Endodermal cell (in vitro differentiated cells): ENCODE measurements at regions not wholly inside any gene's neighbourhood (a gene's known extent, or its start where the extent isn't known, plus 50 kb on each side); places are given as distances from the start of the nearest gene placed in this dataset.

ENCODE experiments used
- DNase-seq: peaks from one replicate; pipeline ENCODE4 v3.0.0-alpha.2; 2017
- H3K27ac ChIP-seq: 2 replicates; pipeline ENCODE4 v1.5.1; 2013; ENCODE audit warnings: mild to moderate bottlenecking, low read depth, low read length, moderate library complexity
- H3K27me3 ChIP-seq: 2 replicates; pipeline ENCODE4 v1.6.1; 2013; ENCODE audit warnings: mild to moderate bottlenecking, low read length, moderate library complexity; ENCODE audit not compliant: insufficient read depth, control insufficient read depth, poor library complexity, severe bottlenecking
- H3K36me3 ChIP-seq: 2 replicates; pipeline ENCODE4 v1.7.0; 2013; ENCODE audit warnings: mild to moderate bottlenecking, low read length, moderate library complexity; ENCODE audit not compliant: control insufficient read depth, insufficient read depth
- H3K4me1 ChIP-seq: one replicate; pipeline ENCODE4 v1.7.0; 2013; ENCODE audit warnings: low read length; ENCODE audit not compliant: control insufficient read depth, insufficient read depth
- H3K4me3 ChIP-seq: 2 replicates; pipeline ENCODE4 v1.5.1; 2013; ENCODE audit warnings: mild to moderate bottlenecking, low read length, moderate library complexity
- H3K9ac ChIP-seq: 2 replicates; pipeline ENCODE4 v1.6.1; 2013; ENCODE audit warnings: mild to moderate bottlenecking, low read length, moderate library complexity; ENCODE audit not compliant: poor library complexity, severe bottlenecking; ENCODE audit errors: extremely low read depth
- H3K9me3 ChIP-seq: 2 replicates; pipeline ENCODE4 v1.6.1; 2013; ENCODE audit warnings: mild to moderate bottlenecking, low read length, moderate library complexity; ENCODE audit not compliant: control insufficient read depth
- H3K27ac Mint-ChIP-seq: 2 replicates; pipeline ENCODE4 v1.8.0; 2020; ENCODE audit warnings: mixed read lengths
- H3K27me3 Mint-ChIP-seq: 2 replicates; pipeline ENCODE4 v1.8.0; 2021; ENCODE audit warnings: mild to moderate bottlenecking, mixed read lengths; ENCODE audit not compliant: insufficient read depth
- H3K36me3 Mint-ChIP-seq: 2 replicates; pipeline ENCODE4 v1.8.0; 2020; ENCODE audit warnings: low read depth, mixed read lengths
- H3K4me1 Mint-ChIP-seq: 2 replicates; pipeline ENCODE4 v1.8.0; 2020; ENCODE audit warnings: mixed read lengths
- H3K4me3 Mint-ChIP-seq: 2 replicates; pipeline ENCODE4 v1.8.0; 2020; ENCODE audit warnings: mild to moderate bottlenecking, moderate library complexity, mixed read lengths
- H3K9me3 Mint-ChIP-seq: 2 replicates; pipeline ENCODE4 v1.8.0; 2020; ENCODE audit warnings: mild to moderate bottlenecking, mixed read lengths
- WGBS, 2 experiments: methylation state at CpG; one replicate each; pipeline versions ENCODE4 v1.1.5 to v1.1.7; 2013; ENCODE audit warnings: missing lambda C conversion rate in 2 of 2, mixed read lengths in 1 of 2; ENCODE audit not compliant: insufficient coverage in 1 of 2, insufficient read length in 1 of 2; 5-methylcytosine and 5-hydroxymethylcytosine counted together
- TF ChIP-seq, protein P1 (sequence below): fragments of 200-600 bp; sonication (generic); conservative IDR thresholded peaks from 2 replicates; pipeline ENCODE4 v1.5.0; 2021; ENCODE audit warnings: antibody characterized with exemption, mild to moderate bottlenecking

DNA sequence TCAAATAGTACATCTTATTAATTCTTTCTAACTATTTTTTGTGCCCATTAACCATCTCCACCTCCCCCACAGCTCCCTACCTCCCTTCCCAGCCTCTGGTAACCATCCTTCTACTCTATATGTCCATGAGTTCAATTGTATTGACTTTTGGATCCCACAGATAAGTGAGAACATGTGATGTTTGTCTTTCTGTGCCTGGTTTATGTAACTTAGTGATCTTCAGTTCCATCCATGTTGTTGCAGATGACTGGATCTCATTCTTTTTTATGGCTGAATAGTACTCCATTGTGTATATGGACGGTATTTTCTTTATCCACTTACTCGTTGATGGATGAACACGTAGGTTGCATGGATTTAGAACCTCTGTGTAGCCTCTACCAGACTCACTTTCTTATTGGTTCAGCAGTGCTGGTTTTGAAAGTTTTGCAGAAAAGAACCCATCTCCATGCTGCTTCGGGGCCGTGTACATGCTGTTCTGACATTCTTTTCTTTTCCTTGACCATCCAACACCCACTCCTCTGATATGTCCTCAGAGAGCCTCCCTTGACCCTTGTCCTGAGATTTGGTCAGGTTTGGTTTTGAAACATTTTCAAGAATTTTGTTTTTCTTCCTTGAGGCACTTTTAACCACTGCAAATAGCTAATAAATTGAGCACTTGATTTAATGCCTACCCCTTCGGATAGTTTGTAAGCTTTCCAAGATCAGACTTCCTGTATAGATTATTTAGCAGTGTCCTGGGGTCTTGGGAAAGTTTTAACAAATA is 231.2 kb upstream of the ZFP64 start:
- no peak overlapping the region for H3K27ac Mint-ChIP-seq
- H3K4me3 Mint-ChIP-seq, result no peak overlapping the region
- Histone ChIP-seq H3K36me3 (no peaks in the 10 kb centered on the region), H3K27ac (no peak overlapping the region), H3K4me3 (no peak overlapping the region), H3K4me1 (no peaks in the 10 kb centered on the region), H3K9me3 (peaks cover 11% of the 10 kb centered on the region), H3K27me3 (no peaks in the 10 kb centered on the region), H3K9ac (no peak overlapping the region)
- no peak for DNase-seq
- TF ChIP-seq, protein P1, sequence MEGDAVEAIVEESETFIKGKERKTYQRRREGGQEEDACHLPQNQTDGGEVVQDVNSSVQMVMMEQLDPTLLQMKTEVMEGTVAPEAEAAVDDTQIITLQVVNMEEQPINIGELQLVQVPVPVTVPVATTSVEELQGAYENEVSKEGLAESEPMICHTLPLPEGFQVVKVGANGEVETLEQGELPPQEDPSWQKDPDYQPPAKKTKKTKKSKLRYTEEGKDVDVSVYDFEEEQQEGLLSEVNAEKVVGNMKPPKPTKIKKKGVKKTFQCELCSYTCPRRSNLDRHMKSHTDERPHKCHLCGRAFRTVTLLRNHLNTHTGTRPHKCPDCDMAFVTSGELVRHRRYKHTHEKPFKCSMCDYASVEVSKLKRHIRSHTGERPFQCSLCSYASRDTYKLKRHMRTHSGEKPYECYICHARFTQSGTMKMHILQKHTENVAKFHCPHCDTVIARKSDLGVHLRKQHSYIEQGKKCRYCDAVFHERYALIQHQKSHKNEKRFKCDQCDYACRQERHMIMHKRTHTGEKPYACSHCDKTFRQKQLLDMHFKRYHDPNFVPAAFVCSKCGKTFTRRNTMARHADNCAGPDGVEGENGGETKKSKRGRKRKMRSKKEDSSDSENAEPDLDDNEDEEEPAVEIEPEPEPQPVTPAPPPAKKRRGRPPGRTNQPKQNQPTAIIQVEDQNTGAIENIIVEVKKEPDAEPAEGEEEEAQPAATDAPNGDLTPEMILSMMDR, result no peak
- no peaks in the 10 kb centered on the region for H3K36me3 Mint-ChIP-seq
- no peaks in the 10 kb centered on the region for H3K4me1 Mint-ChIP-seq
- H3K27me3 Mint-ChIP-seq, result peaks cover 2% of the 10 kb centered on the region
- H3K9me3 Mint-ChIP-seq, result no peaks in the 10 kb centered on the region
- 87 to 88% methylated on average over 6 of the region's 6 CpGs for WGBS, 2 experiments

DNA sequence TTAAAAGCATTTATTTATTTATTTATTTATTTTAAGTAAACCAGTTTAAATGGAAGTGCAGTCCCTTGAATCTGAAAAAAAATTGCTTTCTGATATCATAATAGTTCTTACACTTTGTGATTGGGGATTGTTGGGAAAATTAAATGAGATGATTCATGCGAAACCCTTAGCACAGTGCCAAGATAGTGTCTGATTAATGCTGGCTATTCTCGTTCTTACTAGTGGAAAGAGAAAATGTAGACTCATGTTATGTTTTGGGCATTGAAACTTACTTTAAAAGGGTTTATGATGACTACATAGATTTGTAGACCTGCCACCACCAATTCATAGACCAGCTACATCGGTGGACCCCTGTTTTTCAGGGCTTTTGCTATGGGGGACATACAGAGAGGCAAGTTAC is 229.2 kb upstream of the ZFP64 start:
- H3K4me1 Mint-ChIP-seq, result no peaks in the 10 kb centered on the region
- H3K36me3 ChIP-seq, result no peaks in the 10 kb centered on the region
- no peaks in the 10 kb centered on the region for H3K36me3 Mint-ChIP-seq
- TF ChIP-seq, protein P1, result no peak
- no peak overlapping the region for H3K9ac ChIP-seq
- WGBS, 2 experiments, result 73 to 99% methylated on average over 2 to 3 of the region's 3 CpGs
- H3K4me3 Mint-ChIP-seq, result no peak overlapping the region
- H3K27me3 Mint-ChIP-seq, result peaks cover 2% of the 10 kb centered on the region
- H3K27ac Mint-ChIP-seq, result no peak overlapping the region
- H3K4me3 ChIP-seq, result no peak overlapping the region
- no peak overlapping the region for H3K27ac ChIP-seq
- H3K27me3 ChIP-seq, result no peaks in the 10 kb centered on the region
- no peak for DNase-seq
- H3K4me1 ChIP-seq, result no peaks in the 10 kb centered on the region
- peaks cover 11% of the 10 kb centered on the region for H3K9me3 ChIP-seq
- no peaks in the 10 kb centered on the region for H3K9me3 Mint-ChIP-seq

DNA sequence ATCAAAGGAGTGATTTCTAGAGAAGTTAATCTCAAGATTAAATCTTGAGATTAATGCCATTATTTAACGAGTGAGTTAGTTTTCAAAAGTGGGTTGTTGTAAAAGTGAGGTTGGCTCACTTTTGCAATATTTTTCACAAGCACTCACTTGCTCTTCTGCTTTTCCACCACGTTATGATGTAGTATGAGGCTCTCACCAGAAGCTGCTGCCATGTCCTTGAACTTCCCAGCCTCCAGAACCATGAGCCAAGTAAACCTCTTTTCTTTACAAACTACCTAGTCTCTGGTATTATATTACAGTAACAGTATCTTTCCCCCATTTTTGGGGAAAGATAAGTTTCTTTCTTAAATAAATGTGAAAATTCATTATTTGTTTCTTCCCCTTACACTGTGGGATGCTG is 227.6 kb upstream of the ZFP64 start:
- no peaks in the 10 kb centered on the region for H3K4me1 Mint-ChIP-seq
- peaks cover 2% of the 10 kb centered on the region for H3K27me3 Mint-ChIP-seq
- 83 to 95% methylated on average over 1 to 2 of the region's 2 CpGs for WGBS, 2 experiments
- H3K4me3 Mint-ChIP-seq, result no peak overlapping the region
- no peak for DNase-seq
- peaks cover 11% of the 10 kb centered on the region for H3K9me3 ChIP-seq
- H3K9me3 Mint-ChIP-seq, result no peaks in the 10 kb centered on the region
- no peak overlapping the region for H3K9ac ChIP-seq
- H3K27ac ChIP-seq, result no peak overlapping the region
- H3K36me3 Mint-ChIP-seq, result no peaks in the 10 kb centered on the region
- H3K27me3 ChIP-seq, result no peaks in the 10 kb centered on the region
- H3K27ac Mint-ChIP-seq, result no peak overlapping the region
- TF ChIP-seq, protein P1, result no peak
- no peak overlapping the region for H3K4me3 ChIP-seq
- H3K4me1 ChIP-seq, result no peaks in the 10 kb centered on the region
- no peaks in the 10 kb centered on the region for H3K36me3 ChIP-seq
